Keratinocyte (primary cell): ENCODE measurements at regions not wholly inside any gene's neighbourhood (a gene's known extent, or its start where the extent isn't known, plus 50 kb on each side); places are given as distances from the start of the nearest gene placed in this dataset.

Experiments used
- EZH2 ChIP-seq: IDR thresholded peaks from one replicate; pipeline ENCODE4 v1.6.1; 2012; ENCODE audit warnings: inconsistent platforms, mild to moderate bottlenecking, low read length, moderate library complexity
- TF ChIP-seq, protein P1 (sequence below), 3 experiments: IDR thresholded peaks in 1 of 3; conservative IDR thresholded peaks in 1 of 3; optimal IDR thresholded peaks in 1 of 3; 2 replicates in 2 of 3; 3 replicates in 1 of 3; pipeline versions ENCODE3 to v1.5.1; 2011; ENCODE audit warnings: low read length in 3 of 3, mild to moderate bottlenecking in 3 of 3, moderate library complexity in 2 of 3, control low read depth in 1 of 3, inconsistent platforms in 1 of 3; ENCODE audit not compliant: insufficient read depth in 2 of 3; ENCODE audit errors: extremely low read depth in 1 of 3

DNA sequence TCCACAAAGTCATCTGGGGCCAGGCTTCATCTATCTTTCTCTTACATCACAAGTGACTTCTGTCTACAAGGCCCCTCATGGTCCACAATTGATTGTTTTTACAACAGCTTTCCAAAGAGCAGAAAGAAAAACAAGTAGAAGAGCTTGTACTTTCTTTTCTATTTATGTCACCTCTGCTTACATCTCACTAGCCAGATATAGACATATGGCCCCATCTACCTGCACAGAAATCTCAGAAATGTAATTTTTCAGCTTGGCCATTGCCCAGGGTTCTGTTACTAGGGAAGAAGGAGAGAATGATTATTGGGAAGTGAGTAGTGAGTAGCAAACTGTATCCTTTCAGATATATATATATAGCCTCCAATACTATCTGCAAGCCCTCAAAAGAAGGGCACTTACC is 210.5 kb upstream of the PLEKHG7 start:
- TF ChIP-seq, protein P1, sequence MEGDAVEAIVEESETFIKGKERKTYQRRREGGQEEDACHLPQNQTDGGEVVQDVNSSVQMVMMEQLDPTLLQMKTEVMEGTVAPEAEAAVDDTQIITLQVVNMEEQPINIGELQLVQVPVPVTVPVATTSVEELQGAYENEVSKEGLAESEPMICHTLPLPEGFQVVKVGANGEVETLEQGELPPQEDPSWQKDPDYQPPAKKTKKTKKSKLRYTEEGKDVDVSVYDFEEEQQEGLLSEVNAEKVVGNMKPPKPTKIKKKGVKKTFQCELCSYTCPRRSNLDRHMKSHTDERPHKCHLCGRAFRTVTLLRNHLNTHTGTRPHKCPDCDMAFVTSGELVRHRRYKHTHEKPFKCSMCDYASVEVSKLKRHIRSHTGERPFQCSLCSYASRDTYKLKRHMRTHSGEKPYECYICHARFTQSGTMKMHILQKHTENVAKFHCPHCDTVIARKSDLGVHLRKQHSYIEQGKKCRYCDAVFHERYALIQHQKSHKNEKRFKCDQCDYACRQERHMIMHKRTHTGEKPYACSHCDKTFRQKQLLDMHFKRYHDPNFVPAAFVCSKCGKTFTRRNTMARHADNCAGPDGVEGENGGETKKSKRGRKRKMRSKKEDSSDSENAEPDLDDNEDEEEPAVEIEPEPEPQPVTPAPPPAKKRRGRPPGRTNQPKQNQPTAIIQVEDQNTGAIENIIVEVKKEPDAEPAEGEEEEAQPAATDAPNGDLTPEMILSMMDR (optimal IDR thresholded peaks at IDR 0.05 in 1 of 3, IDR thresholded peaks at IDR 0.05 in 1 of 3, conservative IDR thresholded peaks at IDR 0.05 in 1 of 3; ENCODE audit: extremely low read depth in 1 of 3, insufficient read depth in 2 of 3, low read length in 3 of 3), result no peak
- TF ChIP-seq EZH2, result no peak
